DMS153 treated with DMSO at 0.1 percent for 48 hours (cell line): ENCODE measurements at regions not wholly inside any gene's neighbourhood (a gene's known extent, or its start where the extent isn't known, plus 50 kb on each side); places are given as distances from the start of the nearest gene placed in this dataset.
"Not testable (repeated sequence)": the region's sequence is repeated elsewhere in the genome, so short reads cannot be mapped to it uniquely, and the experiment has no call there.

Experiments used
- DNase-seq: peaks from one replicate; lab custom pipeline; 2025; ENCODE audit not compliant: unreplicated experiment; lab: John Stamatoyannopoulos, UW

DNA sequence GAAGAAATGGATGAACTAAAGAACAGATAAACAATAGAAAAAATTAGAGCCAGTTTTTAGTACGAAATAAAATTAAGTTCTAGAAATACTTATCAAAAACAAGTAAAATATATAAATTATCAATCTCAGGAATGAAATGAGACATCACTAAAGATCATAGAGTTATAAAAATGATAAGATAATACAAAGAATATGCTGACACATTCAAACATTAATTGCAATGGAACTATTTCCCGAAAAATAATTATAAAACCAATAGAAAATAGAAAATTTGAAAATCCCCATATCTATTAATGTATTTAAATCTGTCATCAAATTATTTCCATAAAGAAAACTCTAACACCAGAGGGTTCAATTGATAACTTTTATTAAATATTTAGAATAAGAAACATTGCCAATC, 458.1 kb upstream of the MBL2 start:
- DNase-seq: no peak

DNA sequence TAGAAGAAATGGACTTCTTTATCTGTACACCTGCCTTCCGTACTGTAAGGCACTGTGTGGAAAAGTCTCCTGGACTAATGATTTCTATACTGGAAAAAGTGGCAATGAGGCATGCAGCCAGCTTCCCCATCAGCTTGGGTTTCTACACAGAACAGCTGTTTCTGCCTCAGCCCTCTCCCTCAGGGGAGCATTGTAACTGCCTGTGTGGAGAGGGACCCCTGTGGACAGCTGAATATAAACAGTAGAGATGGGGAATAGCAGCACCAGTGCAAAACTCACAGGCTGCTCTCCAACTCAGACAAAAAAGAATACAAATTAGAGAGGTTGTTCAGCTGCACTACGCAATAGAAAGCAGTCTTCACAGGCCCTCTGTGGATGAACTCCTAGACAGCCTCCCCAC, 451.3 kb upstream of the MBL2 start:
- no peak for DNase-seq

DNA sequence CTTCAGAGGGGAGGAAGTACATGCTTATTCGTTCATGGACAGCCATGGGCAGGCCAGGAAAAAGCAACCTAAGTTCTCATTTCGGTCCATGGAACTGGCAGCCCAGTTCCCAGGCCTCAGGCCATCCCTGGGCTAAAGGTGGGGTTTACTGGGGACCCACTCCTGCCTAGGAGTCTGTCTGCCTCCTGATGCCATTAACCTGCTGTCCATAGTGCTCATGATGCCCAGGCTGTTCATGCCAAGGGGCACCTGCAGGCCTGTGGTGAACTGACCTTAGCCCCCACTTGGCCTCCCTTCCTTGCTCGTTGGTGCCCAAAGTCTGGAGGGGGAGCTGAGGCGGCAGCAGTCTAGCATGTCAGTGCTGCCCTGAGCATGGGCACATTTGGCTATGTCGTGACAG, 450.2 kb upstream of the MBL2 start:
- DNase-seq: no peak

DNA sequence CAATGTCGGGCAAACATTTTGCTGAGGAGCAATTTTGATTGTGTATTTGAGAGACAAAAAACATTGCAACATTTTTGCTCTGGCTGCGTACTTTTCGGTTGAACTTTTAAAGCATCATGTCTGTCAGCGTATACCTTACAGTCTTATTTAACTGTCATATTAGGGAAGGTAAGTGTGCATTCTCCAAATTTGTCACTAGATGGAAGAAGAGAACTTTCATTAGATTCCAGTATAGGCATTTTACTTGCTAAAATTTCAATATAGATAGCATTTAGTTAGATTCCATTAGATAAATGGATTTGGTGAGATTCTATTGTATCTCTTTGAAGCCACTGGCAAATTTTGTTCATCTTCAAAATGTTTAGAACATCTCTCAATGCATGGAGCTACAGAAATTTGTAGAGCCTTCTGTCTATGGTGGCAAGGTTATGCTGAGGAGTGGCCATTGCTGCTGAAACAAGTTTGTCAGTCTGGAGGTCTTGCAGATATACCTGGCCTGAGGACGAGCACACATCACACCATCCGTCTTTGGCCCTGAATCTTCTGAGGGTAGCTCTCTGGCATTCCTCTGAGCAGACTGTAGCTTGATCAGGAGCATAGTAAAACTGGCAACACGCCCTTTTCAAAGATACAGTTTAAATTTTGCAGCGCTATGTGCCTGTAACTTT, 437.5 kb upstream of the MBL2 start:
- no peak for DNase-seq

DNA sequence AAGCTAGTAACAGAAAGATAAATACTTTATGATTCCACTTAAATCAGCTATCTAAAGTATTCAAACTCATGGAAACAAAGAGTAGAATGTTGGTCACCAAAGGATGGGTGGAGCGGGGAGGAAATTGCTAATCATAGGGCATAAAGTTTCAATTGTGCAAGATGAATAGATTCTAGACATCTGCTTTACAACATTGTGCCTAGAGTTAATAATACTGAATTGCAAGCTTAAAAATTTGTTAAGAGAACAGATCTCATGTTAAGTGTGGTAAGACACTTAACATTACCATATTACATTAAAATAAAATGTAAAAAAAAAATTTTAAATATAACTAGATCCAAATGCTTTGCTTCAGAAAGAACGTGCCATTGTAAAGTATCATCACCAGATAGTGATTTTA, 411.1 kb upstream of the MBL2 start:
- no peak for DNase-seq

DNA sequence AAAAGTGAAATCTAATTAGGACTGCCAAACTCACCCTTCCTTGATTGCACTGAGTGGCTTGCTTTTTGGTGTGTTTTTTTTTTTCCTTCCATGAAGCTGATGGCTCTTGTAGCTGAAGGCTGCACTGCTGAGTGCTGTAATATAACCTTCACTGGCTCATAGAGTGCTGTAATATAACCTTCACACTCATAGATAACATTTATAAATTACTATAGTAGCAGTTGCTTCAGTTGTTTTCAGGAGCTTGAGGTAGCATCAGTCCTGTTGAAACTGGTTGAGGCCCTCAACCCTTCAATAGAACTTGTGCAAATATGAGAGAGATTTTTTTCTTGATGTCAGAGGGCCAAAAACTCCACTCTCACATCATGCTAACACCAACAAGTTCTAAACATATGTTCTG, 404.9 kb upstream of the MBL2 start:
- no peak for DNase-seq

DNA sequence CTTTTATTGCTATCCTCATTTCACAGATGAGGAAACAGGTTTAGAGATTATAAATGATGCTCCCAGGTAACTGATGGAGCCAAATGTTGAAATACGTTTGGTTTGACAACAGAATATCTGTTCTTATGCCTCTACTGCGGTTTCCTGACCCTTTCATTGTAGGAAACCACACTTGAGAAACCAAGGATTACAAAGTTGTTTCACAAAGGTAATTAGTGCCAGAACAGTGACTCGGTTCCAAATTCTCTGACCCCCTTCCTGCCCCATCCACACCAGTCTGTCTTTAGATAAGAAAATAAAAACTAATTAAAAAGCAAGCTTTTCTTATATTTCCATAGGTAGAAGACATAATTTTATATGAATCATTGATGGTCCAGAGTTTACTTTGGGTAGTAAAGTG, 393.7 kb upstream of the MBL2 start:
- no peak for DNase-seq

DNA sequence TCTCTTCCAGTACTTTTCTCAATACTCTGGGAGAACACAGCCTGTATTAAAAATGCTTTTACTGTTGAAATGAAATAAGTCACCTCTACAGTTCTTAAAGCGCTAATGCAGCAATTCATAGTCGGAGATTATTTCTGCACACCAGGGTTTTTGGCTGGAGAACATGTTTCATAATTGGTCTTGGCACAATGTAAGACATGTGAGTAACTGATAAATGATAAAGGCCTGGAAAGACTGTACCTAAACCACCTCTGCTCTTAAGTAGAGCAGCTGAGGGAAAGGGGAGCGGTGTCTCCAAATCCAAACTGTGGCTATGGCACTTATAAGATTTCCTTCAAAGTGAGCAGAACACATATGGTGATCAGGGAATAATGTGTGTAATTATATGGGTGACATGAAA, 390.3 kb upstream of the MBL2 start:
- no peak for DNase-seq

DNA sequence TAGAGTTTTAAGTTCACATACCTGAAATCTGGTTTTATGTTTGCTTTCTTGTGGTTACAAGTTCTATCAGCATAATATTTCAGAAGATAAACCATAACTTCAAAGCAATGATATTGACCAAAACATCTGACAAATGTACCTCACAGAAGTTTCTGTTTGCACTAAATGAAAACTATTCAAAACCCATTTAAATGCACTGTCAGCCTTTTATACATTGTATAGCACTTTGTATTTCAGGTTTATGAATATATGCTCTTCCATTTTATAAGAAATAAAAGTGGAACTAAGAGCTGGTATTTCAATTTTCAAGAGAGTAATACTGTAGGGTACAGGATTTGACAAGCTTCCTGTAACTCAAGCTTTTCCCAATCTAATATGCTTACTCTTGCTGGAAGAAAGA, 388.6 kb upstream of the MBL2 start:
- no peak for DNase-seq

DNA sequence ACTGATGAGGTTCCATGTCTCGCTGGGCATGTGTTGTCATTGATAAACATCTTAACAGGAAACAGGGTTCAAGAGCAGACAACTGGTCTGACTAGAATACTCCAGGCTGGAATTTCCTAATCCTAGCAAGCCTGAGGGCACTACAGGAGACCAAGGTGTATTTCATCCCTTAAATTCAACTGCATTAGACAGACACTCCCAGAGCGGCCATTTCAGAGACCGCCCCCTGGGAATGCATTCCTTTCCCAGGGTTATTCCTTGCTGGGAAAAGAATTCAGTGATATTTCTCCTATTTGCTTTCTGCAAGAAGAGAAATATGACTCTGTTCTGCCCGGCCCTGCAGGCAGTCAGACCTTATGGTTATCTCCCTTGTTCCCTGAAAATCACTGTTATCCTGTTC, 383.1 kb upstream of the MBL2 start:
- DNase-seq: not testable (repeated sequence)

DNA sequence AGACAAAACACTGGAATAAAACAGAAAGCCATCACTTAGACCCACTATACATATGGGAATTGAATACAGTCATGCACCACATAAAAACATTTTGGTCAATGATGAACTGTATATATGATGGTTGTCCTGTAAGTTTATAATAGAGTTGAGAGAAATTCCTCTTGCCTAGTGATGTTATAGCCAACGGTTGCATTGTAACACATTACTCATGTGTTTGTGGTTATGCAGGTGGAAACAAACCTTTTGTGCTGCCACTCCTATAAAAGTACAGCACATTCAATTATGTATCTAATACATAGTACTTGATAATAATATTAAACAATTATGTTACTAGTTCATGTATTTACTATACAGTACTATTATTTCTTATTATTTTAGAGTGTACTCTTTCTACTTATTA, 381.2 kb upstream of the MBL2 start:
- DNase-seq: no peak

DNA sequence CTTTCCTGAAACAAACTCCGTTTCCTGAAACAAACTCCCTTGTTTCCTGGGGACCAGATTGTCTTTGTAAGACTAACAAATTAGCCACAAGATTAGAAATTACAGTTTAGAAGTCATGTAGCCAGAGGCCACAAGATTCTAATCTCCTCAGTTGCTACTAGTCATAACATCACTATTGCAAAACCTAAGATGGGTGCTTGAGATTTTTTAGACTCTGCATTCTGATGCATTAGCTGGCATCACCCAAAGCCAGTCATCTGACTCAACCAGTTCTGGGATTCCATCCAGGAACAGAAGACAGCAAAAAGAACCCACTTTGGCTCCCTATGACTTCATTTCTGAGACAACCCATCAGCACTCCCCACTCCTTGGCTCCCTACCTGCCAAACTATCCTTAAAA, 367.9 kb upstream of the MBL2 start:
- DNase-seq: no peak

DNA sequence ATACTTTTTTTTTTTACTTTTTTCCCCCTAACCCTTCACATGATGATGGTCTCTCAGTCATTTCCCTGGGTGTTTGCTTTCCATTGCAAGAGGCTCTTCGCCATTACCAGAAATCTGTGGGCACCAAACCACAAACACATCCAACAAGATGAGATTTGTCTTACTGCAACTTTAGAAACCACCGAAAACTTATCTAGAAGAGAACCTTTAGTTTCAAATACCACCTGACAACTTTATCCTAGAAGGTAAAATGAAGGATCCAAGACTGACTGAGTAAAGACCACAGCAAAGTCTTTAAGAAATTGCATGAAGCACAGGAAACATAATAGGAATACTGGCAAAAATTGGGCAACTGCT, 363.3 kb upstream of the MBL2 start:
- no peak for DNase-seq

DNA sequence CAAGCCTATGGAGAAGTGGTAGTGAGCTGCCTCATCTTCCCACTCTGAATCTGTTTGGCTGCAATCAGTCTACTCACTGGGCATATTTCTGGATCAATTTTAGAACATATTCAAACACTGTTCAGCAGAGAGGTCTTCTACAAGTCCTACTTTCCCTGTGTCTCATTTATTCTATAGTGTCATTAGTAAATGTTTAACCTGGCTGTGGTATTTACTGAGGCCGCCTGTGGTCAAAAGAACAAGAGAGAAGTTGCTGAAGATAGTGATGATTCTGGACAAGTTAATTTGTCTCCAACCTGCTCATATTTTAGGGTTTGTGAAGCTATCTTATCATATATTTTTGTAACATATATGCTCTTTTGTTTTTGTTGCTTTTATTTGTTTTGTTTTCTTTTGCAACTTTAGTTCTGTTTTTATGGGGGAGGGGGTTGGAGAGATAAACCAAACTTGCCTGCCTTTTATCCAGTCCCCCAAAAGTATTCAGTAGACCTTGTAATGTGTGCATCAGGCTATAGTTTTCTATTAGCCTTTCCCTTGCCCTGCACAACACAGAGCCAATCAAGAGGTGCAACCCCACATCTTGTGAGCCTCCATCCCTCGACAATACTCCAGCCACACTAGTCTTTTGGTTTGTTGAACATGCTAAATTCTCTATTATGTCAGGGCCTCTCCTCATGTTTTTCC, 362.8 kb upstream of the MBL2 start:
- no peak for DNase-seq

DNA sequence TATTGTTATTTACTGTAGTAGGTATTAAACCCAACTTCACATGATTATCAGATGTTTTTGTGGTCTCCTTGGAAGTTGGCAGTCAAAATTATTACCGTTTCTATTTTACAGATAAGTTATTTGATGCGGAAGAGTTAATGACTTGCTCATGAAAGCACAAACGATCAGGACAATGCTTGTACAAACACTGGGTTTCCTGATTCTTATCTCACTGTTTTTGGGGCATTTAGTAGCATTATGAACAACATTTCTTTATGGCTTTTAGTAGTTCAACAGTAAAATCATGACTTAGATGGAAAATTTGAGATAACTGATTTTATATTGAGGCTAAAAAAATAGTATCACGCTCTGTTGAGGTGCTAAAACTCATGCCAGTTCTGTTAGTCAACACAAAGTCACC, 361.5 kb upstream of the MBL2 start:
- no peak for DNase-seq

DNA sequence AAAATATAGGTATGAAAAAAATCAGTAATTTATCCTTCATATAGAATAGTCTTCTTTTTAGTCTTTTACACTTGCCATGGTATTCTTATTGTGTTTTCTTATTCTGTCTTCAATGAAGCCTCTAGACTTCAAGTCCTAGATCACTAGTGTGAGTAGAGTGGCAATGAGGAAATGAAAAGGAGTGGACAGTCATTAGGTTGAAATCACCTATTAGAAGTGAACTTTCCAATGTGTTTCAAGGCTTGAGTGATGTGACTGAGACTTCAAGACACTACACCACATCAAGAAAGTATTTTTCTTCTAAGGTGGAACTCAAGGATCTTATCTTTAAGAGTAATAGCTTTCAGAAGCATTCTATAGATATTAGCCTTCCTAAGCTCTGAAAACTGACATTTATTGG, 357.8 kb upstream of the MBL2 start:
- DNase-seq: no peak

DNA sequence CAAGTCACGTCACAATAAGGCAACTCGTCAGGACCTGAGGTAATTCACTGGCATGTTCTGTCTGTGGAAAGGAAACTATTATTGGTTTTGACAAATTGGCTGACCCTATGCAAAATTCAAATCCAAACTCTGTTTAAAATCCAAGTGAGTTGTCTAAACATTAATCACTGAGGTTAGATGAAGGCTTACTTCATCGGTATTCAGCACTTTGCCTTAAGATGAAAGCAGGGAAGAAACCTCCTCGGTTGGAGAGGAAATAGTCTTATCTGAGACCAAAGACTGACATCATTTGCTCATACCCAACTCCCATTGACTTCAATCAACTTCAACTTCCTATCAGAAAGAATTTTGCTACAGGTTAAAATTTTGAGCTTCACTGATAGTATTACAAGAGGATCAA, 355.1 kb upstream of the MBL2 start:
- DNase-seq: no peak

DNA sequence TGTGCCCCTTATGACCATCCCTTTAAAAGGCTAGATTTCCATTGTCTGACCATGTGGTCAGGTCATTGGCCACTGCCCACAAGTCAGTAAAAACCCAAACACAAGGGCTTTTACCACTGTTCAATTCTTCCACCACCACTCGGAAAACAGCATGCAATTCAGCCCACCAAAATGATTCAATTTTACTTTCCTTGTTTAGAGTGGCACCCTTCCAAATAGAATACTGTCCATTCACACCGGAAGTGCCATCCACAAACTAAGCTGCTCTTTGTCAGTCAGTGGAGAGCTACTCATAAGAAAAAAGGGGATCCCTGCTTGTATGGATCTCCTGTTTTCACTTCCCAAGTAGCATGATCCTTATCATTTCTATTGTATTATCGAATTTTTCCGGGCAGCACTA, 350.7 kb upstream of the MBL2 start:
- no peak for DNase-seq

DNA sequence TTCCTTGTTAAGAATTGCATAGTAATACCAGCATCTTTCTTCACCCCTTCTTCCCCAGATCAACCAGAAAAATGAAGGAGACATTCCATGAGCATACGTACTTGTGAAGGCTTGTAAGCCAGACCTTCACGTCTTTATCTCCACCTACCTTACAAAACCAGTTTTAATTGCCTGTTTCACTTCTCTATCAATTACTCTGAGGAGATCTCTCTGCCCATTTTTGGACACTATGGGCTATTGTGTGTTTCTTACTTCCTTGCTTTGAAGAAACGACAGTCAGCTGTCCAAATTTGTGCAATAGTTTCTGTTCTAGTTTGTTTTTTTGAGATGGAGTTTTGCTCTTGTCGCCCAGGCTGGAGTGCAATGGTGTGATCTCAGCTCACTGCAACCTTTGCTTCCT, 349.7 kb upstream of the MBL2 start:
- no peak for DNase-seq

DNA sequence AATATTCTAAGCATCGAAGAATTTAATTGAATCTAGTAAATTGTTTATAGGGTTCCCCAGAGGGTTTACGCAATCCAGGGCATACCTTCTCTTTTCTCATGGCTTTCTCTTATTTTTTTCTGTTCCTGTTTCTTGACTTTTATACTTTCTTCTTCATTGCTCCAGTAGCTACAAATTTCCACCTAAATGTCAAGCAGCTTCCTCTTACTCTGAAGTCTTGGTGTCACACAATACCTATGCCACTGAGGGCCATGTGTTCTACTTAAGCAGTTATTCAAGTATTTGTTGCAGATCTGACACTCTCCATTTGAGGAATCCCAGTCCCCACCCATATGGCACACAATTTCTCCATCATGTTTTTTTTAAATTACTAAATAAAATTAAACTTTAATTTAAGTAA, 343.1 kb upstream of the MBL2 start:
- DNase-seq: no peak

DNA sequence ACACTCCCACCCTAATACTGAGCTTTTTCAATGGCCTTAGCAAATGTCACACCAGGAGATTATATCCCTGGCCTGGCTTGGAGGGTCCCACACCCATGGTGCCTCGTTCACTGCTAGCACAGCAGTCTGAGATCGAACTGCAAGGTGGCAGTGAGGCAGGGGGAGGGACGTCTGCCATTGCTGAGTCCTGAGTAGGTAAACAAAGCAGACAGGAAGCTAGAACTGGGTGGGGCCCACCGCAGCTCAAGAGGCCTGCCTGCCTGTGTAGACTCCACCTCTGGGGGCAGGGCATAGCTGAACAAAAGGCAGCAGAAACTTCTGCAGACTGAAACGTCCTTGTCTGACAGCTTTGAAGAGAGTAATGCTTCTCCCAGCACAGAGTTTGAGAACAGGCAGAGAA, 338.9 kb upstream of the MBL2 start:
- no peak for DNase-seq

DNA sequence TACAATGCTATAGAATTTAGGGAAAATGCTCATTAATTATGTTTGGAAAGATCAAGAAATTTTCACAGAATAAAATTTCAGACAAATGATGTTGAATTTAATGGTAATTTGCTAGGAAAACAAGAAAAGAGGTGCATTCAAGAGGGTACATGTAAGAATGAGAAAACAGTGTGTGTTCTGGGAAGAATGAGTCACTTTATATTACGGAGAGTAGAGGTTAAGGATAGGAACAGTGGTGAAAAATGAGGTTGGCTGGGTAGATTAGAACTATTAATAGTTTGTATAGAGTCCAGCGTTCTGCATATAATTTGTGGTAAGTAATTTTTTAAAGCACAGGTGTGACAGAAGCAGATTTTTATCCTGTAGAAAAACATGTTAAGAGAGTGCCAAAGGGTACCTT, 336.7 kb upstream of the MBL2 start:
- no peak for DNase-seq

DNA sequence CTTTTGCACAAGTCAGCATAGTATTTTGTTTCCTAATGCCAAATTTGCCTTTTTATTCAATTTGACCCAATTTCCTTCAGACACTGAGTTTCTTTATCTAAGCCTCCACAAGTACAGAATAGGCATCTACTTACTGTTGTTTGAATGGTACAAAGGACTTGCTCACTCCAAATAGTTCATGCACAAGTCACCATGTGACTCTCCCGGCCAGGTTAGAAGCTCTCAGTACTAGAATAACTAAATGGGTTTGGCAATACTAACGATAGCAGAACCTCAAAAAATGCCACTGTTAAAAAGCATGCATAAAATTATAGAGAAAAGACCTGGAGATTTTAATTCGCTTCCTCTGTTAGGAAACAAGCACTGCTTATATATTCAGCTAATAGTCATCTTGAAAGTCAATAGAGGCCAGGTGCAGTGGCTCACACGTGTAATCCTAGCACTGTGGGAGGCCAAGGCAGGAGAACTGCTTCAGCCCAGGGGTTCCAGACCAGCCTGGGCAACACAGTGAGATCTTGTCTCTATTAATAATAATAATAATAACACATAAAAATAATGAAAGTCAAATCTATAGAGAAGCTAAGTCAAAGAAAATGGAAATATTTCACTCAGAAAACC, 335.8 kb upstream of the MBL2 start:
- DNase-seq: no peak
